GM12878 (cell line): ENCODE measurements at regions not wholly inside any gene's neighbourhood (a gene's known extent, or its start where the extent isn't known, plus 50 kb on each side); places are given as distances from the start of the nearest gene placed in this dataset.

Source experiments
- BHLHE40 ChIP-seq, 2 experiments: fragments of 450-650 bp in 1 of 2; IDR thresholded peaks; 2 replicates each; pipeline ENCODE4 v1.6.1; 2011 to 2017; ENCODE audit warnings: low read depth in 2 of 2, borderline replicate concordance in 1 of 2, improper control_type of control experiment in 1 of 2, low read length in 1 of 2, mild to moderate bottlenecking in 1 of 2
- HDGF ChIP-seq: fragments of 450-650 bp; IDR thresholded peaks from 2 replicates; pipeline ENCODE4 v1.6.1; 2016; ENCODE audit warnings: antibody characterized with exemption
- JUND ChIP-seq: IDR thresholded peaks from 2 replicates; pipeline ENCODE4 v1.6.1; 2012; ENCODE audit warnings: low read depth, mild to moderate bottlenecking, low read length, improper control_type of control experiment, moderate library complexity
- PAX5 ChIP-seq: IDR thresholded peaks from 2 replicates; pipeline ENCODE4 v1.6.1; 2011; ENCODE audit warnings: low read depth, low read length, borderline replicate concordance
- SP1 ChIP-seq: IDR thresholded peaks from one replicate; pipeline ENCODE4 v1.6.1; 2011; ENCODE audit warnings: low read depth, low read length
- TAF1 ChIP-seq: IDR thresholded peaks from 2 replicates; pipeline ENCODE4 v1.6.1; 2011; ENCODE audit warnings: mild to moderate bottlenecking, low read depth, low read length, borderline replicate concordance
- TARDBP ChIP-seq: IDR thresholded peaks from 2 replicates; pipeline ENCODE4 v1.6.1; 2016; ENCODE audit warnings: borderline replicate concordance
- TBL1XR1 ChIP-seq: IDR thresholded peaks from 2 replicates; pipeline ENCODE4 v1.6.1; 2012; ENCODE audit warnings: low read depth, low read length, improper control_type of control experiment
- ZSCAN29 ChIP-seq: fragments of 450-650 bp; IDR thresholded peaks from 2 replicates; pipeline ENCODE4 v1.6.1; 2017; ENCODE audit warnings: mild to moderate bottlenecking, moderate library complexity
- TF ChIP-seq, protein P1 (sequence below): IDR thresholded peaks from 2 replicates; pipeline ENCODE4 v1.6.1; 2012; ENCODE audit warnings: low read depth, low read length, improper control_type of control experiment
- TF ChIP-seq, protein P2 (sequence below), 3 experiments: IDR thresholded peaks in 2 of 3; conservative IDR thresholded peaks in 1 of 3; 2 replicates each; pipeline ENCODE4 v1.5.1; 2011; ENCODE audit warnings: low read depth in 3 of 3, low read length in 3 of 3, mild to moderate bottlenecking in 3 of 3, control low read depth in 2 of 3, moderate library complexity in 2 of 3, inconsistent platforms in 1 of 3, mixed read lengths in 1 of 3; ENCODE audit not compliant: control insufficient read depth in 2 of 3, insufficient read depth in 1 of 3; ENCODE audit errors: extremely low read depth in 1 of 3
- TF ChIP-seq, protein P3 (sequence below): IDR thresholded peaks from 2 replicates; pipeline ENCODE4 v1.6.1; 2011; ENCODE audit warnings: mild to moderate bottlenecking, low read depth, low read length, moderate library complexity; ENCODE audit not compliant: insufficient replicate concordance

DNA sequence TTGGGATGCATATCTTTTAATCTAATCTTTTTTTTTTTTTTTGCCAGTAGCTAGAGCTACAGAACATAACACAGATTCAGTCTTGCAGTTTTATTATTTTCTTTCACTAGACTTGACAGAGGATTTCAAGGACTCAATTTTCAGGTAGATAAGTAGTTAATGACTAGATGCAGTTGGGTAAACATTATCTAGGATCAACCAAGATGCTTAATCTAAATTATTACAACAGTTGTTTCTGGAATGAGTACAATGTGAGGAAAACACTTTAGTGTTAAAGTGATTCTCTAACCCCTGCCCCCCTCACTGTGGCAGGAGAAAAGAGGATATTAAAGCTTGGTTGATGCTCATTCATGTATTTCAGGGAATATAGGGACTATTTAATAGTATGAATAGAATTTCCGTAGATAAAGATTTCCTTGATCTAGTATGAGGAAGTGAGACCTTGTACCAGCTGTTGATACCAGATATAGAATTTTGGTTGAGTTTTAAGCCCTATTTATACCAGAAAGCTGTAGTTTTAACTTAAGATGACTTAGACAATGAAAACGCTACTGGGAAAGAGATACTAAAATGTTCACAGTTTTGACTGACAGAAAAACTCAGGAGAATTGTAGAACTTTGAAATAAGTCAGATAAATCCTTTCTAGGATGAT is 389.0 kb upstream of the C2CD4B start:
- TF ChIP-seq SP1 (no peak), PAX5 (no peak), TAF1 (no peak), ZSCAN29 (no peak), BHLHE40 (IDR thresholded peaks at IDR 0.05; ENCODE audit: borderline replicate concordance in 1 of 2, low read depth in 2 of 2, low read length in 1 of 2) (no peak), JUND (no peak), HDGF (no peak), TBL1XR1 (no peak), TARDBP (no peak)
- TF ChIP-seq, protein P1, sequence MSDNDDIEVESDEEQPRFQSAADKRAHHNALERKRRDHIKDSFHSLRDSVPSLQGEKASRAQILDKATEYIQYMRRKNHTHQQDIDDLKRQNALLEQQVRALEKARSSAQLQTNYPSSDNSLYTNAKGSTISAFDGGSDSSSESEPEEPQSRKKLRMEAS = no peak
- TF ChIP-seq, protein P2, sequence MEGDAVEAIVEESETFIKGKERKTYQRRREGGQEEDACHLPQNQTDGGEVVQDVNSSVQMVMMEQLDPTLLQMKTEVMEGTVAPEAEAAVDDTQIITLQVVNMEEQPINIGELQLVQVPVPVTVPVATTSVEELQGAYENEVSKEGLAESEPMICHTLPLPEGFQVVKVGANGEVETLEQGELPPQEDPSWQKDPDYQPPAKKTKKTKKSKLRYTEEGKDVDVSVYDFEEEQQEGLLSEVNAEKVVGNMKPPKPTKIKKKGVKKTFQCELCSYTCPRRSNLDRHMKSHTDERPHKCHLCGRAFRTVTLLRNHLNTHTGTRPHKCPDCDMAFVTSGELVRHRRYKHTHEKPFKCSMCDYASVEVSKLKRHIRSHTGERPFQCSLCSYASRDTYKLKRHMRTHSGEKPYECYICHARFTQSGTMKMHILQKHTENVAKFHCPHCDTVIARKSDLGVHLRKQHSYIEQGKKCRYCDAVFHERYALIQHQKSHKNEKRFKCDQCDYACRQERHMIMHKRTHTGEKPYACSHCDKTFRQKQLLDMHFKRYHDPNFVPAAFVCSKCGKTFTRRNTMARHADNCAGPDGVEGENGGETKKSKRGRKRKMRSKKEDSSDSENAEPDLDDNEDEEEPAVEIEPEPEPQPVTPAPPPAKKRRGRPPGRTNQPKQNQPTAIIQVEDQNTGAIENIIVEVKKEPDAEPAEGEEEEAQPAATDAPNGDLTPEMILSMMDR (IDR thresholded peaks at IDR 0.05 in 2 of 3, conservative IDR thresholded peaks at IDR 0.05 in 1 of 3; ENCODE audit: control insufficient read depth in 2 of 3, extremely low read depth in 1 of 3, insufficient read depth in 1 of 3, low read depth in 3 of 3, low read length in 3 of 3) = no peak
- TF ChIP-seq, protein P3, sequence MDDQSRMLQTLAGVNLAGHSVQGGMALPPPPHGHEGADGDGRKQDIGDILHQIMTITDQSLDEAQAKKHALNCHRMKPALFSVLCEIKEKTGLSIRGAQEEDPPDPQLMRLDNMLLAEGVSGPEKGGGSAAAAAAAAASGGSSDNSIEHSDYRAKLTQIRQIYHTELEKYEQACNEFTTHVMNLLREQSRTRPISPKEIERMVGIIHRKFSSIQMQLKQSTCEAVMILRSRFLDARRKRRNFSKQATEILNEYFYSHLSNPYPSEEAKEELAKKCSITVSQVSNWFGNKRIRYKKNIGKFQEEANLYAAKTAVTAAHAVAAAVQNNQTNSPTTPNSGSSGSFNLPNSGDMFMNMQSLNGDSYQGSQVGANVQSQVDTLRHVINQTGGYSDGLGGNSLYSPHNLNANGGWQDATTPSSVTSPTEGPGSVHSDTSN = no peak
